ENCODE measurements at regions not wholly inside any gene's neighbourhood (a gene's known extent, or its start where the extent isn't known, plus 50 kb on each side); places are given as distances from the start of the nearest gene placed in this dataset.
A peak's percentile ranks its signal among the peaks of the same experiment; 100 is the strongest.

DNA sequence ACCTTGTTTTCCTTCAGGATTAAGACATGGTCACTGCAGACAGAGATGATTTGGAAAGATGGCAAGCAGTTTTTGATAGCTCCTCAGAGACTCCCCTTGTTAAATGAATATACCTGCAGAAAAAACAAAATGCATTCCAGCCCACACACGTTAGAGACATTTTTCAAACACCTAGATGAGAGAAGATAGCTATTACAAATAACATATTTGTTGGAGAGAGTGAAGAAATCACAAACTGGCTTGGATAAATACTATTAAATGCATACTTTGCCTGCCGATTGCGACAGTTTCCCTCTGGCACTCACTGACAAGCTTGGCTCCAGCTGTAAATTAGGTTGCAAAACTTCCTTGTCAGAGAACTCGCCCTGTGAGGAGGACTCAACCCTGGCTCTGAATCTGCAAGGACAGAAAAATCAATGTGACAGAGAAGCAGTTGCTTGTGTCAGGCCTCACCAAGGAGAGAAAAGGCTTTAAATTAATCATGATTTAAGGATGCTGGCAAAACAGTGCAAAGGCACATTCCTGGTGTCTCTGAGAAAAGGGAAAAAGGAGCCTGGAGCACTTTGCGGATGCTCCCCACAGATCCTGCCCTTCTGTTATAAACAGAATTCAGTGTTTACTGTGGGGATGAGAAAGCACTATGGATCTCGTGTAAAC is 423.7 kb upstream of the MARCKS start:
- 20% methylated on average over 6 of the region's 6 CpGs for WGBS
- Histone ChIP-seq H3K27ac (ENCODE audit: low read depth in 1 of 2, low read length in 2 of 2) (peak overlapping the region; percentile 69 to 82), H3K9ac (ENCODE audit: low read depth in 1 of 2, low read length in 2 of 2) (no peak overlapping the region), H3K9me3 (ENCODE audit: control insufficient read depth in 4 of 4, low read length in 3 of 4) (no peaks in the 10 kb centered on the region), H3K36me3 (ENCODE audit: control insufficient read depth in 4 of 4, insufficient read depth in 3 of 4, low read depth in 1 of 4, low read length in 3 of 4) (no peaks in the 10 kb centered on the region), H3K4me1 (ENCODE audit: control insufficient read depth in 4 of 4, insufficient read depth in 4 of 4, low read length in 3 of 4) (peaks cover 3 to 17% (median 14%) of the 10 kb centered on the region in 4 donors), H3K27me3 (ENCODE audit: control insufficient read depth in 4 of 4, insufficient read depth in 4 of 4, low read length in 3 of 4) (no peaks in the 10 kb centered on the region), H3K4me3 (ENCODE audit: low read depth in 1 of 3, low read length in 3 of 3) (peak overlapping the region in 1 of 3 donors; percentile 2)
- TF ChIP-seq MAX (IDR thresholded peaks at IDR 0.05) (peak; percentile 41), FOXA1 (IDR thresholded peaks at IDR 0.05) (no peak), REST (IDR thresholded peaks at IDR 0.05) (no peak), TAF1 (conservative IDR thresholded peaks at IDR 0.05) (no peak), RXRA (IDR thresholded peaks at IDR 0.05) (peak; percentile 24 to 63), SP1 (IDR thresholded peaks at IDR 0.05) (no peak), NR2F2 (IDR thresholded peaks at IDR 0.05) (no peak), JUND (IDR thresholded peaks at IDR 0.05) (peak in 1 of 2 donors; percentile 62), HNF4A (conservative IDR thresholded peaks at IDR 0.05) (peak; percentile 63 to 65), YY1 (IDR thresholded peaks at IDR 0.05) (peak; percentile 11), RAD21 (IDR thresholded peaks at IDR 0.05) (peak; percentile 52 to 65), GABPA (IDR thresholded peaks at IDR 0.05 in 1 of 2, conservative IDR thresholded peaks at IDR 0.05 in 1 of 2) (no peak), HNF4G (IDR thresholded peaks at IDR 0.05) (no peak), FOXA2 (IDR thresholded peaks at IDR 0.05) (peak; percentile 35)
- TF ChIP-seq, protein P1, sequence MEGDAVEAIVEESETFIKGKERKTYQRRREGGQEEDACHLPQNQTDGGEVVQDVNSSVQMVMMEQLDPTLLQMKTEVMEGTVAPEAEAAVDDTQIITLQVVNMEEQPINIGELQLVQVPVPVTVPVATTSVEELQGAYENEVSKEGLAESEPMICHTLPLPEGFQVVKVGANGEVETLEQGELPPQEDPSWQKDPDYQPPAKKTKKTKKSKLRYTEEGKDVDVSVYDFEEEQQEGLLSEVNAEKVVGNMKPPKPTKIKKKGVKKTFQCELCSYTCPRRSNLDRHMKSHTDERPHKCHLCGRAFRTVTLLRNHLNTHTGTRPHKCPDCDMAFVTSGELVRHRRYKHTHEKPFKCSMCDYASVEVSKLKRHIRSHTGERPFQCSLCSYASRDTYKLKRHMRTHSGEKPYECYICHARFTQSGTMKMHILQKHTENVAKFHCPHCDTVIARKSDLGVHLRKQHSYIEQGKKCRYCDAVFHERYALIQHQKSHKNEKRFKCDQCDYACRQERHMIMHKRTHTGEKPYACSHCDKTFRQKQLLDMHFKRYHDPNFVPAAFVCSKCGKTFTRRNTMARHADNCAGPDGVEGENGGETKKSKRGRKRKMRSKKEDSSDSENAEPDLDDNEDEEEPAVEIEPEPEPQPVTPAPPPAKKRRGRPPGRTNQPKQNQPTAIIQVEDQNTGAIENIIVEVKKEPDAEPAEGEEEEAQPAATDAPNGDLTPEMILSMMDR (IDR thresholded peaks at IDR 0.05; ENCODE audit: low read depth, low read length, missing input control): no peak
- TF ChIP-seq, protein P2, sequence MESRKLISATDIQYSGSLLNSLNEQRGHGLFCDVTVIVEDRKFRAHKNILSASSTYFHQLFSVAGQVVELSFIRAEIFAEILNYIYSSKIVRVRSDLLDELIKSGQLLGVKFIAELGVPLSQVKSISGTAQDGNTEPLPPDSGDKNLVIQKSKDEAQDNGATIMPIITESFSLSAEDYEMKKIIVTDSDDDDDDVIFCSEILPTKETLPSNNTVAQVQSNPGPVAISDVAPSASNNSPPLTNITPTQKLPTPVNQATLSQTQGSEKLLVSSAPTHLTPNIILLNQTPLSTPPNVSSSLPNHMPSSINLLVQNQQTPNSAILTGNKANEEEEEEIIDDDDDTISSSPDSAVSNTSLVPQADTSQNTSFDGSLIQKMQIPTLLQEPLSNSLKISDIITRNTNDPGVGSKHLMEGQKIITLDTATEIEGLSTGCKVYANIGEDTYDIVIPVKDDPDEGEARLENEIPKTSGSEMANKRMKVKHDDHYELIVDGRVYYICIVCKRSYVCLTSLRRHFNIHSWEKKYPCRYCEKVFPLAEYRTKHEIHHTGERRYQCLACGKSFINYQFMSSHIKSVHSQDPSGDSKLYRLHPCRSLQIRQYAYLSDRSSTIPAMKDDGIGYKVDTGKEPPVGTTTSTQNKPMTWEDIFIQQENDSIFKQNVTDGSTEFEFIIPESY (IDR thresholded peaks at IDR 0.05): no peak
- DNase-seq (ENCODE audit: low spot score): no peak

GRCh38 chr6:113434641-113435040 is 422.5 kb upstream of the MARCKS start:
- WGBS: 83% methylated on average over 3 of the region's 3 CpGs
- no peaks in the 10 kb centered on the region for H3K36me3 ChIP-seq (ENCODE audit: control insufficient read depth in 4 of 4, insufficient read depth in 3 of 4, low read depth in 1 of 4, low read length in 3 of 4)

More at GRCh38 chr6:113434641-113435040, 422.5 kb upstream of the MARCKS start:
- no peak overlapping the region for H3K9ac ChIP-seq (ENCODE audit: low read depth in 1 of 2, low read length in 2 of 2)
- H3K4me1 ChIP-seq (ENCODE audit: control insufficient read depth in 4 of 4, insufficient read depth in 4 of 4, low read length in 3 of 4): peaks cover 3 to 17% (median 14%) of the 10 kb centered on the region in 4 donors
- no peak for DNase-seq (ENCODE audit: low spot score)
- H3K27me3 ChIP-seq (ENCODE audit: control insufficient read depth in 4 of 4, insufficient read depth in 4 of 4, low read length in 3 of 4): no peaks in the 10 kb centered on the region
- H3K9me3 ChIP-seq (ENCODE audit: control insufficient read depth in 4 of 4, low read length in 3 of 4): no peaks in the 10 kb centered on the region
- TF ChIP-seq YY1 (IDR thresholded peaks at IDR 0.05) (no peak), GABPA (IDR thresholded peaks at IDR 0.05 in 1 of 2, conservative IDR thresholded peaks at IDR 0.05 in 1 of 2) (no peak), RXRA (IDR thresholded peaks at IDR 0.05) (no peak), JUND (IDR thresholded peaks at IDR 0.05) (no peak)
- TF ChIP-seq, protein P3, sequence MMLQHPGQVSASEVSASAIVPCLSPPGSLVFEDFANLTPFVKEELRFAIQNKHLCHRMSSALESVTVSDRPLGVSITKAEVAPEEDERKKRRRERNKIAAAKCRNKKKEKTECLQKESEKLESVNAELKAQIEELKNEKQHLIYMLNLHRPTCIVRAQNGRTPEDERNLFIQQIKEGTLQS (IDR thresholded peaks at IDR 0.05): no peak
- no peak overlapping the region for H3K27ac ChIP-seq (ENCODE audit: low read depth in 1 of 2, low read length in 2 of 2)
- H3K4me3 ChIP-seq (ENCODE audit: low read depth in 1 of 3, low read length in 3 of 3): no peak overlapping the region
